GM21825 (cell line): ENCODE measurements at regions not wholly inside any gene's neighbourhood (a gene's known extent, or its start where the extent isn't known, plus 50 kb on each side); places are given as distances from the start of the nearest gene placed in this dataset.
"Not testable (repeated sequence)": the region's sequence is repeated elsewhere in the genome, so short reads cannot be mapped to it uniquely, and the experiment has no call there.

Experiments used
- ATAC-seq: cut with Tn5 transposase; IDR thresholded peaks from one replicate; pipeline ENCODE4 v1.9.1; 2021; ENCODE audit warnings: mild to moderate bottlenecking, moderate library complexity; ENCODE audit not compliant: unreplicated experiment

- ATAC-seq: peak; percentile 69
Observed at GRCh38 chr1:56133522-56134472, 445.6 kb downstream of the PLPP3 start.

DNA sequence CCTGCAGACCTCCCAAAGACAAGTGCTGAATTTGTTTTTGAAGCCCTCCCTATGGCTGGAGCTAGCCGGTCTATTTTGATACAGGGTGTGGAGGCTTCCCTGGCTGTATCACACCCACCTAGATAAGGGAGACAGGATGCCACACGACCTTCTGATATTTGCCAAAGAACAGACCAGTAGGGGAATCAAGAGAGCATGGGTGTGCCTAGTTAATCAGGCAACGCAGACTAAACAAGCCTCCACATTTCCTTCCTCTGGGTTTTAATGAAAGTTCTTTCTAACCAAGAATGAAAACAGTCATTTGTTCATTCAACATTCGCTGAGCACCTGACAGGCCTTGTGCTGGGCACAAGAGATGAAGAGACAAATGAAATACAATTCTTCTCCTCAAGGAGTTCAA, 446.8 kb downstream of the PLPP3 start:
- no peak for ATAC-seq

GRCh38 chr1:56129837-56130236, 449.5 kb downstream of the PLPP3 start:
- ATAC-seq: no peak

DNA sequence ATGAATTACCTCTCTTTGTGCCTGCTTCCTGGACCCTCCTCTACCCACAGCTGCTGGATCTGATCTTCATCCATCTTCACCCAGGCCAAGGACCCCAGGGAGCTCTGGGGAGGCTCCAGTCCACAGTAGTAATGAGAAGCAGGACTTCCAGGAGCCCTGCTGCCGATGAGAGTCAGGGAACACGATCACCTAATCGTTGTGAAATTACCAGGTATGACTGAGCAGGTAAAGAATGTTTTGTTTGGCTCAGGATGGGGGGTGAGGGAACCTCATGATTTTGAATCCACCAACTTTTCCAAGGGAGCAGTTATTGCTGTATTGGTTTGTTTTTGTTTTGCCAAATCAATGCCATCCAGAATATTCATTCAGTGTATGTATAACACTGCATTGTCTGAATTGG, 454.0 kb downstream of the PLPP3 start:
- no peak for ATAC-seq

GRCh38 chr1:56123826-56124225, 455.5 kb downstream of the PLPP3 start:
- ATAC-seq: no peak

- ATAC-seq: no peak
Observed at GRCh38 chr1:56123421-56123820, 455.9 kb downstream of the PLPP3 start.

DNA sequence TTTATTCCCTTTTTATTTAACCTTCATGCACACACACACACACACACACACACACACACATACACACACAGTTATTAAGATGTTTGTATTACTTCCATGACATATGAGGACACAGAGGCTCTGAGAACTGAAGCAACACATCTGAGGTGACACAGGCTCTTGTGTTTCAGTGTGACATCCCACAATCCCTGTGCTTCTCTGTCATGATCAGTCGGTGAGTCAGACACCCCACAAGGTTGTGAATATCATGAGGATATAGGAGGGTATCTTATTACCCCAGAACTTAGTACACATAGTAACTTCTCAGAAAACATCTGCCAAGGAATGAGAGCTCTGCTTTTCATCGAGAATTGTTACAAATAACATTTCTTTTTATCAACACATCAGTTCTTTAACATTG, 459.3 kb downstream of the PLPP3 start:
- ATAC-seq: no peak

- not testable (repeated sequence) for ATAC-seq
Observed at GRCh38 chr1:56118676-56119075, 460.7 kb downstream of the PLPP3 start.

- ATAC-seq: no peak
Observed at GRCh38 chr1:56115701-56116100, 463.7 kb downstream of the PLPP3 start.

DNA sequence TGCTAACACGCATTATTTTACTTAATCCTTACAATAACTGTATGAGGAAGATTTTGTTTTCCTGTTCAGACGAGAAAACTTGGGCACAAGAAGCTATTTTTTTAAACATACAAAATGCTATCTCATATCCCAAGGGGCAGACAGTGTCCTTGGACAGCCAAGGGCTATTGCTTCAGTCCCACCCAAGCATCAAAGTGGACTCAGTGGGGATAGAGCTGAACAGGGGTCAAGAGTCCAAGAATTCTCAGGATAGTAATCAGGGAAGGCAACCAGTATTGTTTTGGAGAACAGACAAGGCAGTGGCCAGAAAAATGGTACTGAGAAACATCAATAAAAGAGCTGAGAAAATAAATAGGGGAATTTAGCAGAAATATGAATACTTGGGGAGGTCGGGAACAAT, 465.7 kb downstream of the PLPP3 start:
- ATAC-seq: no peak

GRCh38 chr1:56107275-56107638, 472.1 kb downstream of the PLPP3 start:
- ATAC-seq: no peak

- no peak for ATAC-seq
Observed at GRCh38 chr1:56106531-56107274, 472.7 kb downstream of the PLPP3 start.

- no peak for ATAC-seq
Observed at GRCh38 chr1:56105397-56105796, 474.0 kb downstream of the PLPP3 start.

DNA sequence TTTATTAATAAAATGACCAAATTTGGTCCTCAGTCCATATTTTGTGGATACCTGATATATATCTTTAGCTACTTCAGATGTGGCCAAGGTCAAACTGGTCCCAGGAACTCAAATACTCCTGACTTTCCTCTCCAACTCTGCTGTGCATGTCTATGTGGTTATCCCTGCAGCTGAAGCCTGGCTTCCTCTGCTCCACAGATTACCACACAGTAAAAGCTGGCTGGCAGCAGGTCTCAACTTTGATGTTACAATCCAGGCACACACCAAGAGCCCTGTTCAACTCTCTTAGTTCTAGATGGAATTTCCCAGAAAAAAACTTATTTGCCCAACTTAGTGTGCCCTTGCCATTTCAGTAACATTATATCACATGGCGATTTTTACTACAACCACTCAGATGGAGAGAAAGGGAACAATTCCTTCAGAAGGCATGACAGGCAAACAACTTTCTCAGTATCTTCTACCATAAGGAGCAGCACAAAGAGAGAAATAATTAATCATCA, 479.5 kb downstream of the PLPP3 start:
- ATAC-seq: no peak

GRCh38 chr1:56098946-56099345, 480.4 kb downstream of the PLPP3 start:
- ATAC-seq: no peak

DNA sequence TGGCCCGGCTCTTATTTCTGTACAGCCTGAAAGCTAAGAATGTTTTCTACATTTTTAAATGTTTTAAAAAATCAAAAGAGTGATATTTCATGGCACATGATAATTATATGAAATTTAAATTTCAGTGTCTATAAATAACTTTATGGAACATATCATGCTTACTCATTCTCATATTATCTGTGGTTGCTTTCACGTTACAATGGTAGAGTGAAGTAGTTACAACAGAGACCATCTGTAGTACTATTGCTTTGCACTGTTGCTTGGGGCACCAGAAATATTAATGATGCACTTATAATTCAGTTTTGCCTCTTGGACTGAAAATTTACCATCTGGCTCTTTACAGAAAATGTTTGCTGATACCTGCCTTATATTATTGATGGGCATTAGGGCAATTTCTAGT, 481.6 kb downstream of the PLPP3 start:
- ATAC-seq: no peak

DNA sequence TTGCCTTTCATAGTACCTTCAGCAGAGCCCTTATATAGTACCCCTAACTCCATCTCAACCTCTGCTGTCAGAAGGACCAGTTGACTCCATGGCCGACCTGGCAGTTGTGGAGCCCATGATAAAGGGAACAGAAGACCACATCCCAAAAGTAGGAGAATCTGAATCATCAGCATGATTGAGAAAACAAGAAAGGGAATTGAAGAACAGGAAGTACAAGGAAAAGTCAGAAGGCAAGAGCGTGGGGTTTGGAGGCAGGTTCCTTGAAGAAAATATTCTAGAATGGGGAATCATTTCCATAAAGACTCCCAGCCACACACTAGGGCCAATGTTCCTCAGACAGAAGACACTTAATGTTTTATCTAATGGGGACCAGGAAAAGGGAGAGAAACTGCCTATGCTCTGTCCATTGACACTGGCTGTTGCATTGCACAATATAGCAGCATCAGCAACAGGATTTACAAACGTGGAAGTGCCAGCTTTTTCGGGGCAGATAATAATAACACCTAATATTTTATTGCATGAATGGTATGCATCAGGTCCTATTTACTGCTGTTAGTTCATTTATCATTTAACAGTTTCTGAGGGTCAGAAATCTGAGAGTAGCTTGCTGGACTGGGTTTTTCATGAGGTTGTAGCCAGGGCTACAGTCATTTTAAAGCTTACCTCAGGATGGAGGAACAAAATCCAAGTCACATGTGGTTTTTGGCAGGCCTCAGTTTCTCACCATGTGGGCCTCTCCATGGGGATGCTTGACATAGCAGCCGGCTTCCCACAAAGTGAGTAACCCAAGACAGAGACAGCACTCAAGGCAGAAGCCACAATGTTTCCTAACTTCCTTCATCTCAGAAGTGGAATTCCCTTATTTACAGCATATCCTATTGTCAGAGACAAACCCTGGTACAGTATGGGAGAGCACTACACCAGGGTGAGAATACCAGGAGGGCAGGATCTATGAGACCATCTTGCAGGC, 483.4 kb downstream of the PLPP3 start:
- no peak for ATAC-seq

DNA sequence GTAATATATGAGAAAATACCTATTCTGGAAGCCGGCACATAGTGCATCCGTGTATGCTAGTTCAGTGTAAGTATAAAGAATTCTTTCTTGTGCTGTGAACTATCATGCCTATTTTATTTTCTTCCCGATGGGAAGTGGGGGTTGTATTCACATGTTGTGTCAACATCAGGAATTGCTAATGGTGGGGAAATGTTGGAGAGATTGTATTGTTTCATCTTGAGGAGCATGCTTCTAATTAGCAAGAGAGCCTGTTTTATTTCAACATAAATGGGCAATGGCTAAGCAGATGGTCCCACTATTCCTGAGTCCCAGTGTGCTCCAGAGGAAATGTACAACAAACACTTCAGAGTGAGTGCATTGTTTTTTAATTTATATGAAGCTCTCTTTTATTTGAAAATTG, 485.2 kb downstream of the PLPP3 start:
- ATAC-seq: no peak

GRCh38 chr1:56092684-56093570, 486.4 kb downstream of the PLPP3 start:
- no peak for ATAC-seq

- ATAC-seq: not testable (repeated sequence)
Observed at GRCh38 chr1:56089826-56090225, 489.5 kb downstream of the PLPP3 start.
